ENCODE measurements at regions not wholly inside any gene's neighbourhood (a gene's known extent, or its start where the extent isn't known, plus 50 kb on each side); places are given as distances from the start of the nearest gene placed in this dataset.
"Not testable (repeated sequence)": the region's sequence is repeated elsewhere in the genome, so short reads cannot be mapped to it uniquely, and the experiment has no call there.

- H3K4me3 ChIP-seq; DNase-seq; ATAC-seq; H3K27me3 ChIP-seq (ENCODE audit: low read depth); H3K27ac ChIP-seq; H3K4me1 ChIP-seq; intact Hi-C loops (cut with DNase I); H3K36me3 ChIP-seq; H3K9me3 ChIP-seq: not testable (repeated sequence)
These were observed 64.4 kb downstream of the TMEM200C start for GRCh38 chr18:5830902-5831301.

DNA sequence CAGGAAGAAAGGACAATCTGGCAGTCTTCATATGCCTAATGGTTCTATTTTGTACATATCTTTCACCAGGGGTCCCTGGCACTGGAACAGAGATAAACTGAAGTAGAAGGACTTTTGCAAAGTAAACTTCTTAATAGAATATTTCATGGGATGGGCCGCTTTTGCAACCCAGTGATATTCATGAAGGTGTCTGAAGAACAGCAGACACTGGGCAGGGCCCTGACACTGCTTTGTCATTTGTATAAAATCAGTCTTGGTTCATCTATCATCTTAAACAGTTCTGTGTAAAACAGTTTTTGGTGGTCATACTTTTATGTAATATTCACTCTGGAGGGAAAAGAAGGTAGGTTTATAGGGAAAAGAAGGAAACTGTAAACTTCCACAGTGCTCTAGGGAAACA is 66.4 kb downstream of the TMEM200C start:
- intact Hi-C loops (cut with DNase I): no loop called here
- no peak for DNase-seq
- Histone ChIP-seq H3K9me3 (no peaks in the 10 kb centered on the region), H3K36me3 (no peaks in the 10 kb centered on the region), H3K4me1 (no peaks in the 10 kb centered on the region), H3K4me3 (no peak overlapping the region), H3K27ac (no peak overlapping the region), H3K27me3 (ENCODE audit: low read depth) (no peaks in the 10 kb centered on the region)
- TF ChIP-seq, protein P1, sequence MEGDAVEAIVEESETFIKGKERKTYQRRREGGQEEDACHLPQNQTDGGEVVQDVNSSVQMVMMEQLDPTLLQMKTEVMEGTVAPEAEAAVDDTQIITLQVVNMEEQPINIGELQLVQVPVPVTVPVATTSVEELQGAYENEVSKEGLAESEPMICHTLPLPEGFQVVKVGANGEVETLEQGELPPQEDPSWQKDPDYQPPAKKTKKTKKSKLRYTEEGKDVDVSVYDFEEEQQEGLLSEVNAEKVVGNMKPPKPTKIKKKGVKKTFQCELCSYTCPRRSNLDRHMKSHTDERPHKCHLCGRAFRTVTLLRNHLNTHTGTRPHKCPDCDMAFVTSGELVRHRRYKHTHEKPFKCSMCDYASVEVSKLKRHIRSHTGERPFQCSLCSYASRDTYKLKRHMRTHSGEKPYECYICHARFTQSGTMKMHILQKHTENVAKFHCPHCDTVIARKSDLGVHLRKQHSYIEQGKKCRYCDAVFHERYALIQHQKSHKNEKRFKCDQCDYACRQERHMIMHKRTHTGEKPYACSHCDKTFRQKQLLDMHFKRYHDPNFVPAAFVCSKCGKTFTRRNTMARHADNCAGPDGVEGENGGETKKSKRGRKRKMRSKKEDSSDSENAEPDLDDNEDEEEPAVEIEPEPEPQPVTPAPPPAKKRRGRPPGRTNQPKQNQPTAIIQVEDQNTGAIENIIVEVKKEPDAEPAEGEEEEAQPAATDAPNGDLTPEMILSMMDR (IDR thresholded peaks at IDR 0.05): no peak
- ATAC-seq: no peak

DNA sequence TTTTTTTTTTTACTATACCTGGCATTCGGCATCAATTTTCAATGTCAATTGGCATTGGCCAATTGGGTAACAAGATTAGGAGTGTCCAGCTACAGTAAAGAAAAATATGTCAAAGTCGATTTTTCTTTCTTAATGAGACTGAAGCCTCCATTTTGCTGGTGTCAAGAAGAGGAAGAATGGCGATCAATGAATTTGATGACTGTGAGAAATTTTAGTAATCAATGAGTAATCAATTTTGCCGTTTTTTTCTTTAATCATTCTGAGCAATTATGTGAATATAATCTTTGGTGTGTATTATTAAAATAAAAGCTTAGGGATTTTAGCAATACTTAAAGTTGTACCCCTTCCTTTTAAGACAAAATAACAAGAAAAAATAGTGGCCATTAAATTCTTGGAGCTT is 69.7 kb downstream of the TMEM200C start:
- H3K27ac ChIP-seq: no peak overlapping the region
- H3K36me3 ChIP-seq: no peaks in the 10 kb centered on the region
- no peak for ATAC-seq

GRCh38 chr18:5824370-5824984 is 70.8 kb downstream of the TMEM200C start:
- intact Hi-C loops (cut with DNase I): no loop called here
- H3K36me3 ChIP-seq: no peaks in the 10 kb centered on the region
- H3K9me3 ChIP-seq: no peaks in the 10 kb centered on the region
- H3K4me3 ChIP-seq: no peak overlapping the region
- no peak overlapping the region for H3K27ac ChIP-seq
- H3K4me1 ChIP-seq: no peaks in the 10 kb centered on the region
- H3K27me3 ChIP-seq (ENCODE audit: low read depth): no peaks in the 10 kb centered on the region
- TF ChIP-seq, protein P1 (IDR thresholded peaks at IDR 0.05): no peak
- DNase-seq (no peak), ATAC-seq (no peak)

More for the DNA sequence above, 69.7 kb downstream of the TMEM200C start:
- H3K4me3 ChIP-seq: no peak overlapping the region
- no peaks in the 10 kb centered on the region for H3K27me3 ChIP-seq (ENCODE audit: low read depth)
- DNase-seq: no peak
- TF ChIP-seq, protein P1 (IDR thresholded peaks at IDR 0.05): no peak
- H3K4me1 ChIP-seq: no peaks in the 10 kb centered on the region
- no peaks in the 10 kb centered on the region for H3K9me3 ChIP-seq
- intact Hi-C loops (cut with DNase I): no loop called here

DNA sequence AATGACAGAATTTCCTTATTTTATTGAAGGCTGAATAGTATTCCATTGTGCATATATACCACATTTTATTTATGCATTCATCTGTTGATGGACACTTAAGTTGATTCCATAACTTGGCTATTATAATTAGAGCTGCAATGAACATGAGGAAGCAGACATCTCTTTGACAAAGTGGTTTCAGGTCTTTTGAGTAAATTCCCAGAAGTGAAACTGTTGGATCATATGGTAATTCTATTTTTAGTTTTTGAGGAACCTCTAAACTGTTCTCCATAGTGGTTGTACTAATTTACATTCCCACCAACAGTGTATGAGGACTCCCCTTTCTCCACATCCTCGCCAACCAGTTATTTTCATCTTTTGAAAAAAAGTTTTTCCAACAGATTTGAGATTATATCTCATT is 77.5 kb downstream of the TMEM200C start:
- no peak for ATAC-seq
- Histone ChIP-seq H3K9me3 (no peaks in the 10 kb centered on the region), H3K27ac (no peak overlapping the region), H3K36me3 (no peaks in the 10 kb centered on the region), H3K27me3 (ENCODE audit: low read depth) (no peaks in the 10 kb centered on the region), H3K4me1 (no peaks in the 10 kb centered on the region), H3K4me3 (no peak overlapping the region)
- intact Hi-C loops (cut with DNase I): no loop called here
- TF ChIP-seq, protein P1 (IDR thresholded peaks at IDR 0.05): no peak
- DNase-seq: no peak

DNA sequence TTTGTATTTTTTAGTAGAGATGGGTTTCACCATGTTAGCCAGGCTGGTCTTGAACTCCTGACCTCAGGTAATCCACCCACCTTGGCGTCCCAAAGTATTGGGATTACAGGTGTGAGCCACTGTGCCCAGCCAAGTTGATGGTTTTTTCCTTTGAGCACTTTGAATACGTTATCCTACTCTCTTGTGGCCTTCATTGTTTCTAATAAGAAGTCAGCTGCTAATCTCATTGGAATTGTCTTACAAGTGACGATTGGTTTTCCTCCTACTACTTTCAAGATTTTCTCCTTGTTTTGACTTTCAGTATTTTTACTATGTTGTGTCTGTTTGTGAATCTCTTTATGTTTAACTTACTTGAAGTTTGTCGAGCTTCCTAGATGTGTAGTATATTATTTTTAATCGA is 88.5 kb downstream of the TMEM200C start:
- no peak for ATAC-seq
- TF ChIP-seq, protein P1 (IDR thresholded peaks at IDR 0.05): no peak
- Histone ChIP-seq H3K4me1 (no peaks in the 10 kb centered on the region), H3K27ac (no peak overlapping the region), H3K27me3 (ENCODE audit: low read depth) (no peaks in the 10 kb centered on the region), H3K36me3 (no peaks in the 10 kb centered on the region), H3K4me3 (no peak overlapping the region), H3K9me3 (no peaks in the 10 kb centered on the region)
- DNase-seq: no peak
- intact Hi-C loops (cut with DNase I): no loop called here
